Calu3 (cell line): ENCODE measurements at regions not wholly inside any gene's neighbourhood (a gene's known extent, or its start where the extent isn't known, plus 50 kb on each side); places are given as distances from the start of the nearest gene placed in this dataset.

Experiments
- BruUV-seq: library from RNA; stranded (reverse); fragments of 400-500 nt; replicated peaks from 2 replicates; lab custom pipeline; 2021; lab: Mats Ljungman, UMichigan
- CTCF ChIA-PET: fragments of 300-600 bp; sonication (Branson Sonifier 250); formaldehyde crosslinking; loops from one replicate; lab custom pipeline; 2022; ENCODE audit warnings: antibody characterized with exemption; lab: Charles Lee
- DNase-seq: peaks from one replicate; pipeline ENCODE4 v3.0.0; 2022
- H3K27ac Mint-ChIP-seq: one replicate; pipeline ENCODE4 v1.8.0; 2022; ENCODE audit warnings: mixed read lengths; ENCODE audit not compliant: unreplicated experiment
- H3K27me3 Mint-ChIP-seq: one replicate; pipeline ENCODE4 v1.8.0; 2022; ENCODE audit warnings: mixed read lengths; ENCODE audit not compliant: unreplicated experiment
- H3K36me3 Mint-ChIP-seq: one replicate; pipeline ENCODE4 v1.8.0; 2022; ENCODE audit warnings: mild to moderate bottlenecking, moderate library complexity, mixed read lengths; ENCODE audit not compliant: insufficient read depth, unreplicated experiment
- H3K4me1 Mint-ChIP-seq: one replicate; pipeline ENCODE4 v1.8.0; 2022; ENCODE audit warnings: mild to moderate bottlenecking, low read depth, mixed read lengths; ENCODE audit not compliant: unreplicated experiment
- H3K4me3 Mint-ChIP-seq: one replicate; pipeline ENCODE4 v1.8.0; 2022; ENCODE audit warnings: mild to moderate bottlenecking, low read depth, moderate library complexity, mixed read lengths; ENCODE audit not compliant: unreplicated experiment
- H3K9me3 Mint-ChIP-seq: one replicate; pipeline ENCODE4 v1.8.0; 2022; ENCODE audit warnings: low read depth, mixed read lengths; ENCODE audit not compliant: unreplicated experiment
- CTCF ChIP-seq: fragments of 200-600 bp; IDR thresholded peaks from one replicate; pipeline ENCODE4 v1.8.0; 2022; ENCODE audit warnings: antibody characterized with exemption; ENCODE audit not compliant: unreplicated experiment
- intact Hi-C: fragments of 100-400 bp; cut with micrococcal nuclease; formaldehyde crosslinking; loops from one replicate; pipeline ENCODE4 v1.10.0; 2022; ENCODE audit not compliant: unreplicated experiment

- CTCF ChIA-PET: no interaction called here
- intact Hi-C loops: no loop called here
- H3K36me3 Mint-ChIP-seq: no peaks in the 10 kb centered on the region
- H3K27ac Mint-ChIP-seq: no peak overlapping the region
- no peak overlapping the region for H3K4me3 Mint-ChIP-seq
- no peak for TF ChIP-seq CTCF
- H3K4me1 Mint-ChIP-seq: no peaks in the 10 kb centered on the region
- no peaks in the 10 kb centered on the region for H3K27me3 Mint-ChIP-seq
- no peaks in the 10 kb centered on the region for H3K9me3 Mint-ChIP-seq
- no TSS peak for BruUV-seq
- DNase-seq: no peak
Observed at GRCh38 chr22:26981111-26981510, 323.7 kb downstream of the MIAT start.

DNA sequence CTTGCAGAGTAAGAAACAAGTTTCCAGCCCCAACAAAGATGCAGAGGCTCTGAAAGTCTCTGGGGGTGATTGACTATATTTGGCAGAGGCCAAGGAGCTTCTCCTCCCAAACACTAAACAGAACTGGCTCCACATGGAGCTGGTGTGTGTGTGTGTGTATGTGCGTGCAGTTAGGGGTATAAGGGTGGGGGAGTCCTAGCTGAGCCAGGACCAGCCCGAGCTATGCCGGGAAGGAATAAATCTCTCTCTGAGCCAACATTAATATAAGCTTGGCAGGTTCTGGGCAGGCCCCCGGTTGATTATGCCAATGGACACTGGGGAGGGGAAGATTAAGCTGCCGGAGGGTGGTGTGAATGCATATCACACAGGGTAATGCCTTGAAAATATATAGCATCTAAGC is 324.2 kb downstream of the MIAT start:
- H3K27me3 Mint-ChIP-seq: no peaks in the 10 kb centered on the region
- no peak overlapping the region for H3K4me3 Mint-ChIP-seq
- intact Hi-C loops: no loop called here
- H3K9me3 Mint-ChIP-seq: no peaks in the 10 kb centered on the region
- DNase-seq: no peak
- BruUV-seq: no TSS peak
- H3K4me1 Mint-ChIP-seq: no peaks in the 10 kb centered on the region
- CTCF ChIA-PET: no interaction called here
- no peaks in the 10 kb centered on the region for H3K36me3 Mint-ChIP-seq
- no peak overlapping the region for H3K27ac Mint-ChIP-seq
- no peak for TF ChIP-seq CTCF

DNA sequence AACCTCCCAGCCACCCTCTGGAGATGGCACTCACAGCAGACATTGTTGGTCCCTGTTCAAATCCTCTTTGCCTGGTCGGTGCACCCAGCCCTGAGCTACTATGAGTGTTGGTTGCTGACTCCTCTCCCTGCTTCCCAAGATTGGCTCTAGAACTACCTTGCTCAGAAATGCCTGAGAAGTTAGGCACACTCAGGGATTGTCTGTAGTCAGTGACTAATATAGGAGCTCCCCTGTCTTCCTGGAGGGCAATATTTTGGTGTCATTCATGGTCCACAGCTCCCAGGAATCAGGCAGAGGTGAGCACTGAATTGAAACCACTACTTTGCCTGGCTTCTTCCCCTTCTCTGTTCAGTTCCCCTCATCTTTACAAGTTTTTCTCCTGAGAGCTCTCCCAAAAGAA is 325.9 kb downstream of the MIAT start:
- no peak overlapping the region for H3K4me3 Mint-ChIP-seq
- intact Hi-C loops: no loop called here
- no peaks in the 10 kb centered on the region for H3K27me3 Mint-ChIP-seq
- no peaks in the 10 kb centered on the region for H3K9me3 Mint-ChIP-seq
- CTCF ChIA-PET: interaction anchor here (0.6 kb wide), 1 partner anchor 246 kb away, joined by 13 read pairs; no protein-coding TSS in a partner anchor
- no peak overlapping the region for H3K27ac Mint-ChIP-seq
- DNase-seq: no peak
- no peaks in the 10 kb centered on the region for H3K4me1 Mint-ChIP-seq
- no peaks in the 10 kb centered on the region for H3K36me3 Mint-ChIP-seq
- TF ChIP-seq CTCF: no peak
- BruUV-seq: no TSS peak

DNA sequence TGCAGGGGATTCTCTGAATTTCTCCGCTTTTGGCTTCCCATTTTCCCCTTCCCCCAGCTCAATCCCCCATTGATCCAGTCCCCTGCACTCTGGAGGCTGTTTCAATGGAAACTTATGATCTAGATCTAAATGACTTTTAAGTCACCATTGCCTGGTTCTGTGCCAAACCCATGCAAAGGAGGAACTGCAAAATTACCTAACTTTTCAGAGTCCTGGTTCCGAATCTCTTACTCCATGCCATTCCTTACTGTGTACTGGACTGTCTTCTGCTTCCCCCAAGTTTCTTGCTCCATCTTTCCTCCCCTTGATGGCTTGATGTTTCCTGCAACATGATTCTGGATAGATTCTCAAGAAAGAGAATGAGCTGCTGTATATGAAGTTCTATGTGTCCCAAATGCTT is 327.8 kb downstream of the MIAT start:
- Mint-ChIP-seq H3K36me3 (no peaks in the 10 kb centered on the region), H3K27ac (no peak overlapping the region), H3K9me3 (no peaks in the 10 kb centered on the region), H3K4me1 (no peaks in the 10 kb centered on the region), H3K4me3 (no peak overlapping the region), H3K27me3 (peaks cover 18% of the 10 kb centered on the region)
- BruUV-seq: no TSS peak
- intact Hi-C loops: no loop called here
- TF ChIP-seq CTCF: no peak
- no peak for DNase-seq
- CTCF ChIA-PET: no interaction called here
